Tibial nerve (tissue), 4 donors: ENCODE measurements at regions not wholly inside any gene's neighbourhood (a gene's known extent, or its start where the extent isn't known, plus 50 kb on each side); places are given as distances from the start of the nearest gene placed in this dataset.
"Not testable (repeated sequence)": the region's sequence is repeated elsewhere in the genome, so short reads cannot be mapped to it uniquely, and the experiment has no call there.

Source experiments
- DNase-seq, 2 donors: peaks; one replicate each; pipeline ENCODE4 v3.0.0-alpha.2; 2019; ENCODE audit warnings: low spot score in 2 of 2
- H3K27ac ChIP-seq, 4 donors: fragments of 200-600 bp; sonication (generic) in 3 of 4; one replicate each; pipeline ENCODE4 v1.5.1; 2017 to 2019; ENCODE audit warnings: mild to moderate bottlenecking in 1 of 4
- H3K27me3 ChIP-seq, 2 donors: fragments of 200-600 bp; sonication (generic) in 1 of 2; one replicate each; pipeline versions ENCODE4 v1.5.1 to v1.6.0; 2017 to 2019
- H3K36me3 ChIP-seq, 3 donors: fragments of 200-600 bp; sonication (generic); one replicate each; pipeline ENCODE4 v1.5.1; 2018 to 2019
- H3K4me1 ChIP-seq, 4 donors: fragments of 200-600 bp; sonication (generic) in 3 of 4; one replicate each; pipeline ENCODE4 v1.5.1; 2017 to 2019
- H3K4me3 ChIP-seq, 4 donors: fragments of 200-600 bp; sonication (generic) in 3 of 4; one replicate each; pipeline ENCODE4 v1.5.1; 2017 to 2019; ENCODE audit warnings: mild to moderate bottlenecking in 1 of 4, moderate library complexity in 1 of 4
- H3K9me3 ChIP-seq, 4 donors: fragments of 200-600 bp; sonication (generic) in 3 of 4; one replicate each; pipeline ENCODE4 v1.5.1; 2017 to 2019
- EP300 ChIP-seq, 2 donors: sonication (generic); formaldehyde crosslinking; IDR thresholded peaks; one replicate each; pipeline ENCODE4 v1.6.1; 2017; ENCODE audit warnings: antibody characterized with exemption in 2 of 2, mild to moderate bottlenecking in 1 of 2
- POLR2A ChIP-seq, 2 donors: fragments of 450-650 bp; IDR thresholded peaks; one replicate each; pipeline ENCODE4 v1.6.1; 2017; ENCODE audit warnings: antibody characterized with exemption in 2 of 2, mild to moderate bottlenecking in 2 of 2, moderate library complexity in 2 of 2
- WGBS, 2 donors: methylation state at CpG; one replicate each; pipeline ENCODE4 v1.1.5; 2018; 5-methylcytosine and 5-hydroxymethylcytosine counted together
- TF ChIP-seq, protein P1 (sequence below), 5 experiments: fragments of 200-600 bp in 3 of 5; fragments of 450-650 bp in 2 of 5; sonication (generic) in 3 of 5; IDR thresholded peaks; one replicate each; pipeline ENCODE4 v1.5.1; 2016 to 2019; ENCODE audit warnings: antibody characterized with exemption in 5 of 5, mild to moderate bottlenecking in 3 of 5, moderate library complexity in 2 of 5

DNA sequence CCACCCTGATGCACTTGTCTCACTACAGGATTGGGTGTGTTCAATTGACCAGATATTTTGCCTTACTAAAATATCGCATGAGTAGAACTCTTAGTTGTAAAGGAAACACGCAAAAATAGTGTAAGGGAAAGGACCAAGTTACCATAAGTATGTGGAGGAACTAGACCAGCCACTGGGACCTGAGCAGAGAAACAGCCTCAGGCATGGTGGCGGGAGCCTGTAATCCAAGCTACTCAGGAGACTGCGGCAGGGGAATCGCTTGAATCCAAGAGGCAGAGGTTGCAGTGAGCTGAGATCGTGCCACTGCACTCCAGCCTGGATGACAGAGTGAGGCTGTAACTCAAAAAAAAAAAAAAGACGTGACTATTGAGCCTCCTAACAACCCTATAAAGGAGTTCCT, 117.9 kb upstream of the SPATA31C2 start:
- Histone ChIP-seq H3K4me1 (peaks cover 0 to 16% (median 2%) of the 10 kb centered on the region in 4 donors), H3K9me3 (peaks cover 0 to 19% (median 2%) of the 10 kb centered on the region in 4 donors), H3K36me3 (no peaks in the 10 kb centered on the region), H3K27me3 (no peaks in the 10 kb centered on the region), H3K4me3 (no peak overlapping the region), H3K27ac (no peak overlapping the region)
- TF ChIP-seq EP300 (IDR thresholded peaks at IDR 0.05) (no peak), POLR2A (IDR thresholded peaks at IDR 0.05) (no peak)
- TF ChIP-seq, protein P1, sequence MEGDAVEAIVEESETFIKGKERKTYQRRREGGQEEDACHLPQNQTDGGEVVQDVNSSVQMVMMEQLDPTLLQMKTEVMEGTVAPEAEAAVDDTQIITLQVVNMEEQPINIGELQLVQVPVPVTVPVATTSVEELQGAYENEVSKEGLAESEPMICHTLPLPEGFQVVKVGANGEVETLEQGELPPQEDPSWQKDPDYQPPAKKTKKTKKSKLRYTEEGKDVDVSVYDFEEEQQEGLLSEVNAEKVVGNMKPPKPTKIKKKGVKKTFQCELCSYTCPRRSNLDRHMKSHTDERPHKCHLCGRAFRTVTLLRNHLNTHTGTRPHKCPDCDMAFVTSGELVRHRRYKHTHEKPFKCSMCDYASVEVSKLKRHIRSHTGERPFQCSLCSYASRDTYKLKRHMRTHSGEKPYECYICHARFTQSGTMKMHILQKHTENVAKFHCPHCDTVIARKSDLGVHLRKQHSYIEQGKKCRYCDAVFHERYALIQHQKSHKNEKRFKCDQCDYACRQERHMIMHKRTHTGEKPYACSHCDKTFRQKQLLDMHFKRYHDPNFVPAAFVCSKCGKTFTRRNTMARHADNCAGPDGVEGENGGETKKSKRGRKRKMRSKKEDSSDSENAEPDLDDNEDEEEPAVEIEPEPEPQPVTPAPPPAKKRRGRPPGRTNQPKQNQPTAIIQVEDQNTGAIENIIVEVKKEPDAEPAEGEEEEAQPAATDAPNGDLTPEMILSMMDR (IDR thresholded peaks at IDR 0.05): no peak
- 84 to 88% methylated on average over 7 of the region's 7 CpGs for WGBS, 2 donors
- DNase-seq: no peak

- H3K36me3 ChIP-seq, DNase-seq, H3K27me3 ChIP-seq, H3K27ac ChIP-seq, H3K4me3 ChIP-seq: not testable (repeated sequence)
- Histone ChIP-seq H3K4me1 (peaks cover 0 to 16% (median 2%) of the 10 kb centered on the region in 4 donors), H3K9me3 (peaks cover 0 to 22% (median 2%) of the 10 kb centered on the region in 4 donors)
- WGBS, 2 donors: 52 to 60% methylated on average over 4 of the region's 4 CpGs
These were observed 117.5 kb upstream of the SPATA31C2 start for GRCh38 chr9:88255806-88256205.

DNA sequence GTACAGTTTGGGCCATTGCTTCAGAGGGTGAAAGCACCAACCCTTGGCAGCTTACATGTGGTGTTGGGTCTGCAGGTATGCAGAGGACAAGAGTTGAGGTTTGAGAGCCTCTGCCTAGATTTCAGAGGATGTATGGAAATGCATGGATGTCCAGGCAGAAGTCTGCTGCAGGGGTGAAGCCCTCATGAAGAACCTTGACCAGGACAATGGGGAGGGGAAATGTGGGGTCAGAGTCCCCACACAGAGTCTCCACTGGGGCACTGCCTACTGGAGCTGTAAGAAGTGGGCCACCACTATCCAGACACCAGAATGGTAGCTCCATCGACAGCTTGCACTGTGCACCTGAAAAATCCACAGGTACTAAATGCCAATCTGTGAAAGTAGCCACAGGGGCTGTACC, 113.6 kb upstream of the SPATA31C2 start:
- DNase-seq: no peak
- 91 to 100% methylated on average over 1 of the region's 1 CpG for WGBS, 2 donors
- H3K27ac ChIP-seq: no peak overlapping the region

GRCh38 chr9:88243736-88244135, 105.5 kb upstream of the SPATA31C2 start:
- no peak for DNase-seq
- Histone ChIP-seq H3K4me1 (no peaks in the 10 kb centered on the region), H3K27ac (no peak overlapping the region), H3K36me3 (no peaks in the 10 kb centered on the region), H3K27me3 (no peaks in the 10 kb centered on the region), H3K4me3 (no peak overlapping the region), H3K9me3 (no peaks in the 10 kb centered on the region)
- no peak for TF ChIP-seq POLR2A (IDR thresholded peaks at IDR 0.05)
- no peak for TF ChIP-seq EP300 (IDR thresholded peaks at IDR 0.05)
- TF ChIP-seq, protein P1 (IDR thresholded peaks at IDR 0.05): no peak

More for the DNA sequence above, 113.6 kb upstream of the SPATA31C2 start:
- H3K9me3 ChIP-seq: peaks cover 0 to 22% (median 2%) of the 10 kb centered on the region in 4 donors
- TF ChIP-seq, protein P1 (IDR thresholded peaks at IDR 0.05): no peak
- TF ChIP-seq POLR2A (IDR thresholded peaks at IDR 0.05) (no peak), EP300 (IDR thresholded peaks at IDR 0.05) (no peak)
- H3K4me3 ChIP-seq: no peak overlapping the region
- H3K4me1 ChIP-seq: no peaks in the 10 kb centered on the region
- H3K36me3 ChIP-seq: no peaks in the 10 kb centered on the region
- H3K27me3 ChIP-seq: no peaks in the 10 kb centered on the region

GRCh38 chr9:88242879-88243278, 104.6 kb upstream of the SPATA31C2 start:
- TF ChIP-seq POLR2A (IDR thresholded peaks at IDR 0.05) (no peak), EP300 (IDR thresholded peaks at IDR 0.05) (no peak)
- TF ChIP-seq, protein P1 (IDR thresholded peaks at IDR 0.05): no peak
- 85 to 91% methylated on average over 1 of the region's 1 CpG for WGBS, 2 donors
- Histone ChIP-seq H3K4me3 (no peak overlapping the region), H3K27me3 (no peaks in the 10 kb centered on the region), H3K9me3 (no peaks in the 10 kb centered on the region), H3K27ac (no peak overlapping the region), H3K4me1 (peaks cover 0 to 3% (median 1%) of the 10 kb centered on the region in 4 donors), H3K36me3 (no peaks in the 10 kb centered on the region)
- DNase-seq: no peak
